HEK293T (cell line): ENCODE measurements at regions not wholly inside any gene's neighbourhood (a gene's known extent, or its start where the extent isn't known, plus 50 kb on each side); places are given as distances from the start of the nearest gene placed in this dataset.
"Not testable (repeated sequence)": the region's sequence is repeated elsewhere in the genome, so short reads cannot be mapped to it uniquely, and the experiment has no call there.

Experiments
- CTCF ChIA-PET: fragments of 350-600 bp; formaldehyde crosslinking; extraction: SDS; loops from one replicate; lab custom pipeline; 2021; ENCODE audit warnings: antibody characterized with exemption, inconsistent platforms; lab: Yijun Ruan, JAX
- POLR2A ChIA-PET: fragments of 350-600 bp; formaldehyde crosslinking; extraction: SDS; loops from one replicate; lab custom pipeline; 2020; ENCODE audit warnings: antibody characterized with exemption, inconsistent platforms; lab: Yijun Ruan, JAX
- DNase-seq: peaks from one replicate; pipeline ENCODE4 v3.0.0; 2012; ENCODE audit warnings: mixed read lengths; ENCODE audit errors: extremely low spot score
- ARNT ChIP-seq: fragments of 450-650 bp; IDR thresholded peaks from 2 replicates; pipeline ENCODE4 v1.6.1; 2017; ENCODE audit warnings: mild to moderate bottlenecking
- BHLHE40 ChIP-seq: fragments of 450-650 bp; IDR thresholded peaks from 2 replicates; pipeline ENCODE4 v1.6.1; 2016; ENCODE audit warnings: mild to moderate bottlenecking, moderate library complexity, borderline replicate concordance
- CTBP1 ChIP-seq: fragments of 450-650 bp; IDR thresholded peaks from 2 replicates; pipeline ENCODE4 v1.6.1; 2016; ENCODE audit warnings: borderline replicate concordance
- ELF4 ChIP-seq: fragments of 450-650 bp; IDR thresholded peaks from 2 replicates; pipeline ENCODE4 v1.6.1; 2017; ENCODE audit warnings: antibody characterized with exemption
- FOXA1 ChIP-seq: fragments of 450-650 bp; IDR thresholded peaks from 2 replicates; pipeline ENCODE4 v1.6.1; 2016; ENCODE audit warnings: mild to moderate bottlenecking
- FOXK2 ChIP-seq: fragments of 450-650 bp; IDR thresholded peaks from 2 replicates; pipeline ENCODE4 v1.6.1; 2016; ENCODE audit warnings: mild to moderate bottlenecking
- FOXM1 ChIP-seq: fragments of 450-650 bp; IDR thresholded peaks from 2 replicates; pipeline ENCODE4 v1.6.1; 2017; ENCODE audit warnings: mild to moderate bottlenecking, borderline replicate concordance
- HDGF ChIP-seq: fragments of 450-650 bp; IDR thresholded peaks from 2 replicates; pipeline ENCODE4 v1.6.1; 2017; ENCODE audit warnings: antibody characterized with exemption, borderline replicate concordance
- L3MBTL2 ChIP-seq: fragments of 450-650 bp; conservative IDR thresholded peaks from 2 replicates; pipeline ENCODE4 v1.6.1; 2016; ENCODE audit warnings: mild to moderate bottlenecking
- LEF1 ChIP-seq: fragments of 450-650 bp; IDR thresholded peaks from 2 replicates; pipeline ENCODE4 v1.6.1; 2017; ENCODE audit warnings: mild to moderate bottlenecking, borderline replicate concordance
- NFRKB ChIP-seq: fragments of 450-650 bp; IDR thresholded peaks from 2 replicates; pipeline ENCODE4 v1.6.1; 2016; ENCODE audit warnings: mild to moderate bottlenecking, moderate library complexity
- PKNOX1 ChIP-seq: fragments of 450-650 bp; IDR thresholded peaks from 2 replicates; pipeline ENCODE4 v1.6.1; 2016
- SP1 ChIP-seq: fragments of 450-650 bp; IDR thresholded peaks from 2 replicates; pipeline ENCODE4 v1.6.1; 2017
- SUZ12 ChIP-seq: fragments of 450-650 bp; IDR thresholded peaks from 2 replicates; pipeline ENCODE4 v1.6.1; 2016; ENCODE audit warnings: mild to moderate bottlenecking
- TARDBP ChIP-seq: fragments of 450-650 bp; IDR thresholded peaks from 2 replicates; pipeline ENCODE4 v1.6.1; 2016
- ZNF384 ChIP-seq: fragments of 450-650 bp; IDR thresholded peaks from 2 replicates; pipeline ENCODE4 v1.6.1; 2016

- CTCF ChIA-PET = no interaction called here
- POLR2A ChIA-PET = no interaction called here
- TF ChIP-seq CTBP1 (no peak), ELF4 (no peak), NFRKB (no peak), SUZ12 (no peak), TARDBP (no peak), PKNOX1 (no peak), ZNF384 (no peak), SP1 (no peak), FOXA1 (no peak)
- DNase-seq = no peak
These were observed 156.4 kb downstream of the C16orf95 start for GRCh38 chr16:87160701-87161337.

GRCh38 chr16:87161410-87161809, 155.8 kb downstream of the C16orf95 start:
- CTCF ChIA-PET, DNase-seq, POLR2A ChIA-PET: not testable (repeated sequence)

GRCh38 chr16:87161822-87162676, 155.1 kb downstream of the C16orf95 start:
- TF ChIP-seq LEF1 (no peak), SP1 (no peak), ZNF384 (no peak), FOXM1 (no peak), PKNOX1 (no peak), FOXA1 (no peak), L3MBTL2 (no peak), SUZ12 (no peak), ELF4 (no peak), FOXK2 (no peak)
- POLR2A ChIA-PET = no interaction called here
- DNase-seq = no peak
- CTCF ChIA-PET = no interaction called here

- DNase-seq, CTCF ChIA-PET, POLR2A ChIA-PET: not testable (repeated sequence)
These were observed 154.4 kb downstream of the C16orf95 start for GRCh38 chr16:87162799-87163198.

- ChIA-PET CTCF (no interaction called here), POLR2A (no interaction called here)
- DNase-seq = no peak
- TF ChIP-seq CTBP1 (no peak), SP1 (no peak), FOXA1 (no peak), ZNF384 (no peak), L3MBTL2 (no peak), TARDBP (no peak), NFRKB (no peak), LEF1 (no peak), FOXM1 (no peak), BHLHE40 (no peak), ARNT (no peak), PKNOX1 (no peak), HDGF (no peak), SUZ12 (no peak), FOXK2 (no peak), ELF4 (no peak)
These were observed 153.6 kb downstream of the C16orf95 start for GRCh38 chr16:87163637-87164036.

- ChIA-PET POLR2A (no interaction called here), CTCF (no interaction called here)
- DNase-seq = no peak
- TF ChIP-seq PKNOX1 (no peak), ARNT (no peak), L3MBTL2 (no peak), NFRKB (no peak), TARDBP (no peak), SP1 (no peak), HDGF (no peak), SUZ12 (no peak), BHLHE40 (no peak), FOXM1 (no peak), CTBP1 (no peak), ELF4 (no peak), ZNF384 (no peak), LEF1 (no peak), FOXA1 (no peak), FOXK2 (no peak)
These were observed 152.0 kb downstream of the C16orf95 start for GRCh38 chr16:87165151-87165550.
